ENCODE measurements at regions not wholly inside any gene's neighbourhood (a gene's known extent, or its start where the extent isn't known, plus 50 kb on each side); places are given as distances from the start of the nearest gene placed in this dataset.

GRCh38 chr2:16223841-16224177, 283.5 kb downstream of the MYCN start:
- TF ChIP-seq, protein P1, sequence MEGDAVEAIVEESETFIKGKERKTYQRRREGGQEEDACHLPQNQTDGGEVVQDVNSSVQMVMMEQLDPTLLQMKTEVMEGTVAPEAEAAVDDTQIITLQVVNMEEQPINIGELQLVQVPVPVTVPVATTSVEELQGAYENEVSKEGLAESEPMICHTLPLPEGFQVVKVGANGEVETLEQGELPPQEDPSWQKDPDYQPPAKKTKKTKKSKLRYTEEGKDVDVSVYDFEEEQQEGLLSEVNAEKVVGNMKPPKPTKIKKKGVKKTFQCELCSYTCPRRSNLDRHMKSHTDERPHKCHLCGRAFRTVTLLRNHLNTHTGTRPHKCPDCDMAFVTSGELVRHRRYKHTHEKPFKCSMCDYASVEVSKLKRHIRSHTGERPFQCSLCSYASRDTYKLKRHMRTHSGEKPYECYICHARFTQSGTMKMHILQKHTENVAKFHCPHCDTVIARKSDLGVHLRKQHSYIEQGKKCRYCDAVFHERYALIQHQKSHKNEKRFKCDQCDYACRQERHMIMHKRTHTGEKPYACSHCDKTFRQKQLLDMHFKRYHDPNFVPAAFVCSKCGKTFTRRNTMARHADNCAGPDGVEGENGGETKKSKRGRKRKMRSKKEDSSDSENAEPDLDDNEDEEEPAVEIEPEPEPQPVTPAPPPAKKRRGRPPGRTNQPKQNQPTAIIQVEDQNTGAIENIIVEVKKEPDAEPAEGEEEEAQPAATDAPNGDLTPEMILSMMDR (IDR thresholded peaks at IDR 0.05): no peak
- TF ChIP-seq POLR2AphosphoS5 (IDR thresholded peaks at IDR 0.05; ENCODE audit: insufficient read depth in 1 of 2, low read depth in 1 of 2): no peak
